Natural killer cell treated with Interleukin-12 subunit alpha and Interleukin-12 subunit beta and Interleukin-15 and Interleukin-18, amount 100 ng/mL, for 72 hours (primary cell): ENCODE measurements at regions not wholly inside any gene's neighbourhood (a gene's known extent, or its start where the extent isn't known, plus 50 kb on each side); places are given as distances from the start of the nearest gene placed in this dataset.
"Not testable (repeated sequence)": the region's sequence is repeated elsewhere in the genome, so short reads cannot be mapped to it uniquely, and the experiment has no call there.

Experiments used
- ATAC-seq, 2 donors: fragments of 150-1000 bp; cut with Tn5 transposase in 1 of 2; sonication (Bioruptor Pico), chemical (Tn5 transposase) in 1 of 2; 2 replicates each; pipeline ENCODE4 v1.10.0; 2021
- DNase-seq: peaks from one replicate; pipeline ENCODE4 v3.0.0; 2022; ENCODE audit warnings: low spot score
- H3K27ac Mint-ChIP-seq, 2 donors: 1 replicate in 1 of 2; 2 replicates in 1 of 2; pipeline ENCODE4 v1.8.0; 2022; ENCODE audit warnings: mixed read lengths in 2 of 2, mild to moderate bottlenecking in 1 of 2, moderate library complexity in 1 of 2
- H3K27me3 Mint-ChIP-seq, 2 donors: 1 replicate in 1 of 2; 2 replicates in 1 of 2; pipeline ENCODE4 v1.8.0; 2022; ENCODE audit warnings: mixed read lengths in 2 of 2
- H3K36me3 Mint-ChIP-seq: one replicate; pipeline ENCODE4 v1.8.0; 2022; ENCODE audit warnings: mixed read lengths
- H3K4me1 Mint-ChIP-seq, 2 donors: 1 replicate in 1 of 2; 2 replicates in 1 of 2; pipeline ENCODE4 v1.8.0; 2022; ENCODE audit warnings: low read depth in 2 of 2, mixed read lengths in 2 of 2, mild to moderate bottlenecking in 1 of 2
- H3K4me3 Mint-ChIP-seq: one replicate; pipeline ENCODE4 v1.8.0; 2022; ENCODE audit warnings: mixed read lengths
- H3K9me3 Mint-ChIP-seq: 2 replicates; pipeline ENCODE4 v1.8.0; 2022; ENCODE audit warnings: mixed read lengths

- Mint-ChIP-seq H3K4me3 (no peak overlapping the region), H3K9me3 (no peaks in the 10 kb centered on the region), H3K27me3 (no peaks in the 10 kb centered on the region), H3K36me3 (no peaks in the 10 kb centered on the region), H3K4me1 (no peaks in the 10 kb centered on the region), H3K27ac (no peak overlapping the region)
- no peak for ATAC-seq
- no peak for DNase-seq
Observed at GRCh38 chr2:128606837-128607236, 288.2 kb upstream of the HS6ST1 start.

- H3K27ac Mint-ChIP-seq: no peak overlapping the region
- H3K9me3 Mint-ChIP-seq: no peaks in the 10 kb centered on the region
- H3K36me3 Mint-ChIP-seq: no peaks in the 10 kb centered on the region
- no peaks in the 10 kb centered on the region for H3K27me3 Mint-ChIP-seq
- no peaks in the 10 kb centered on the region for H3K4me1 Mint-ChIP-seq
- no peak for ATAC-seq
- DNase-seq: no peak
- no peak overlapping the region for H3K4me3 Mint-ChIP-seq
Observed at GRCh38 chr2:128607440-128607839, 288.8 kb upstream of the HS6ST1 start.

GRCh38 chr2:128607911-128608506 is 289.3 kb upstream of the HS6ST1 start:
- H3K27ac Mint-ChIP-seq: no peak overlapping the region
- DNase-seq (no peak), ATAC-seq (no peak)
- H3K4me3 Mint-ChIP-seq: no peak overlapping the region
- no peaks in the 10 kb centered on the region for H3K9me3 Mint-ChIP-seq
- H3K27me3 Mint-ChIP-seq: no peaks in the 10 kb centered on the region
- no peaks in the 10 kb centered on the region for H3K4me1 Mint-ChIP-seq
- H3K36me3 Mint-ChIP-seq: no peaks in the 10 kb centered on the region

- peak in 1 of 2 donors; percentile 11 for ATAC-seq
- no peak overlapping the region for H3K4me3 Mint-ChIP-seq
- no peaks in the 10 kb centered on the region for H3K27me3 Mint-ChIP-seq
- no peak overlapping the region for H3K27ac Mint-ChIP-seq
- no peaks in the 10 kb centered on the region for H3K36me3 Mint-ChIP-seq
- H3K4me1 Mint-ChIP-seq: no peaks in the 10 kb centered on the region
- no peak for DNase-seq
- no peaks in the 10 kb centered on the region for H3K9me3 Mint-ChIP-seq
Observed at GRCh38 chr2:128608921-128609880, 290.5 kb upstream of the HS6ST1 start.

GRCh38 chr2:128610496-128610895 is 291.8 kb upstream of the HS6ST1 start:
- Mint-ChIP-seq H3K27ac (no peak overlapping the region), H3K9me3 (peaks cover 3% of the 10 kb centered on the region), H3K36me3 (no peaks in the 10 kb centered on the region), H3K4me1 (no peaks in the 10 kb centered on the region), H3K4me3 (no peak overlapping the region), H3K27me3 (no peaks in the 10 kb centered on the region)
- ATAC-seq (no peak), DNase-seq (no peak)

- no peak for ATAC-seq
- Mint-ChIP-seq H3K4me1 (no peaks in the 10 kb centered on the region), H3K27ac (no peak overlapping the region), H3K27me3 (no peaks in the 10 kb centered on the region), H3K4me3 (no peak overlapping the region), H3K36me3 (no peaks in the 10 kb centered on the region), H3K9me3 (peaks cover 3% of the 10 kb centered on the region)
- DNase-seq: no peak
Observed at GRCh38 chr2:128611421-128612320, 293.0 kb upstream of the HS6ST1 start.

GRCh38 chr2:128612628-128613027 is 294.0 kb upstream of the HS6ST1 start:
- H3K27me3 Mint-ChIP-seq: no peaks in the 10 kb centered on the region
- peaks cover 3% of the 10 kb centered on the region for H3K9me3 Mint-ChIP-seq
- DNase-seq (no peak), ATAC-seq (no peak)
- no peaks in the 10 kb centered on the region for H3K36me3 Mint-ChIP-seq
- no peaks in the 10 kb centered on the region for H3K4me1 Mint-ChIP-seq
- H3K27ac Mint-ChIP-seq: no peak overlapping the region
- no peak overlapping the region for H3K4me3 Mint-ChIP-seq

GRCh38 chr2:128613351-128613750 is 294.7 kb upstream of the HS6ST1 start:
- no peak for ATAC-seq
- no peak overlapping the region for H3K4me3 Mint-ChIP-seq
- no peaks in the 10 kb centered on the region for H3K36me3 Mint-ChIP-seq
- H3K9me3 Mint-ChIP-seq: peaks cover 3% of the 10 kb centered on the region
- no peak overlapping the region for H3K27ac Mint-ChIP-seq
- no peak for DNase-seq
- H3K27me3 Mint-ChIP-seq: no peaks in the 10 kb centered on the region
- H3K4me1 Mint-ChIP-seq: no peaks in the 10 kb centered on the region

- no peaks in the 10 kb centered on the region for H3K4me1 Mint-ChIP-seq
- H3K9me3 Mint-ChIP-seq: peaks cover 3% of the 10 kb centered on the region
- H3K27ac Mint-ChIP-seq: no peak overlapping the region
- H3K4me3 Mint-ChIP-seq: no peak overlapping the region
- no peaks in the 10 kb centered on the region for H3K36me3 Mint-ChIP-seq
- H3K27me3 Mint-ChIP-seq: no peaks in the 10 kb centered on the region
- DNase-seq (no peak), ATAC-seq (no peak)
Observed at GRCh38 chr2:128613876-128614275, 295.2 kb upstream of the HS6ST1 start.

GRCh38 chr2:128614907-128615306 is 296.2 kb upstream of the HS6ST1 start:
- not testable (repeated sequence) for ATAC-seq, H3K27ac Mint-ChIP-seq, H3K4me1 Mint-ChIP-seq, H3K4me3 Mint-ChIP-seq, H3K27me3 Mint-ChIP-seq, DNase-seq, H3K36me3 Mint-ChIP-seq, H3K9me3 Mint-ChIP-seq

- no peaks in the 10 kb centered on the region for H3K4me1 Mint-ChIP-seq
- no peak overlapping the region for H3K27ac Mint-ChIP-seq
- no peaks in the 10 kb centered on the region for H3K27me3 Mint-ChIP-seq
- H3K36me3 Mint-ChIP-seq: no peaks in the 10 kb centered on the region
- no peak overlapping the region for H3K4me3 Mint-ChIP-seq
- no peak for DNase-seq
- ATAC-seq: no peak
- H3K9me3 Mint-ChIP-seq: peaks cover 3% of the 10 kb centered on the region
Observed at GRCh38 chr2:128615571-128615970, 296.9 kb upstream of the HS6ST1 start.

- ATAC-seq: peak in 1 of 2 donors; percentile 12
- H3K4me1 Mint-ChIP-seq: no peaks in the 10 kb centered on the region
- H3K27me3 Mint-ChIP-seq: no peaks in the 10 kb centered on the region
- no peaks in the 10 kb centered on the region for H3K36me3 Mint-ChIP-seq
- no peak overlapping the region for H3K4me3 Mint-ChIP-seq
- H3K9me3 Mint-ChIP-seq: peaks cover 3% of the 10 kb centered on the region
- H3K27ac Mint-ChIP-seq: no peak overlapping the region
- no peak for DNase-seq
Observed at GRCh38 chr2:128617029-128617590, 298.4 kb upstream of the HS6ST1 start.

GRCh38 chr2:128617661-128618060 is 299.0 kb upstream of the HS6ST1 start:
- H3K9me3 Mint-ChIP-seq: peaks cover 3% of the 10 kb centered on the region
- H3K36me3 Mint-ChIP-seq: no peaks in the 10 kb centered on the region
- ATAC-seq (peak in 1 of 2 donors; percentile 17), DNase-seq (no peak)
- H3K4me1 Mint-ChIP-seq: no peaks in the 10 kb centered on the region
- no peaks in the 10 kb centered on the region for H3K27me3 Mint-ChIP-seq
- no peak overlapping the region for H3K4me3 Mint-ChIP-seq
- H3K27ac Mint-ChIP-seq: no peak overlapping the region
